DMS114 treated with DMSO at 0.1 percent for 48 hours (cell line): ENCODE measurements at regions not wholly inside any gene's neighbourhood (a gene's known extent, or its start where the extent isn't known, plus 50 kb on each side); places are given as distances from the start of the nearest gene placed in this dataset.

Experiments
- DNase-seq: peaks from one replicate; lab custom pipeline; 2025; ENCODE audit not compliant: unreplicated experiment; lab: John Stamatoyannopoulos, UW

DNA sequence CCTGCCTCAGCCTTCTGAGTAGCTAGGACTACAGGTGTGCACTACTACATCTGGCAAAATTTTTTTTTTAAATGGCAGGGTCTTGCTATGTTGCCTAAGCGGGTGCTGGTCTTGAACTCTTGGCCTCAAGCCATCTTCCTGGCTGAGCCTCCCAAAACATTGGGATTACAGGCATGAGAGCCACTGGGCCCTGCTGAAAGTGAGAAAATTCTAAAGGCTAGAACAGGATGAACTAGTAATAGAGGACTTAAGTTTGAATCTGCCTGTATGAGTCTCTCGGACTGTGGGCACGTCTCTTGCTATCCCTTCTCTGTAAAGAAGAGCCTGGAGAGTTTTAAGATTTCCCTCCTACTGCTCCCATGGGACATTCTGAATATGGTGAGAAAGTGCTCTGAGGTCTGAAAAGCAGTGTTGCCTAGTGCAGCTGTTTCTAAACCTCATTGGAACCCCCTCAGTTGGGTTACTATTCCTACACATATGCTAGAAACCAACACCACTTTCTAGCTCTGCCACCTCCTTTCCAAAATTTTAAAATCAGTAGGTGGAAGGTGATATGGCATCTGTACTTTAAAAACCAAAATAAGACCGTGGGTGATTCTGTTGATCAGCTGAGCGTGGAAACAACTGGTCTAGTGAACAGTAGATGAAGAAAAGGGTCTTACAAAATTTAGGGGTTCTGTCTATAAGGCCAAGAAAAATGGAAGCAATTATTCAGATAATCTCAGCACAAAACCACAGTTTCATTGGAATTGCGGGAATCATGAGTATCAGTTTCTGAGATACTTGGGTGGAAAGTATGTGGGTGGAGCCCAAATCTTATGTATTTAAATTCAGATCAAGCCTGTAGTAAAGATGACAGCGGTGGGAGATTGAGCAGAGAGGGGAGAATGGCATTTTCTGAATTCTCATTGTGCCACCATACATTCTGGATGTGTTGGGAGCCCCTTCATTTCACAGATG, 259.8 kb upstream of the CXCR4 start:
- no peak for DNase-seq

DNA sequence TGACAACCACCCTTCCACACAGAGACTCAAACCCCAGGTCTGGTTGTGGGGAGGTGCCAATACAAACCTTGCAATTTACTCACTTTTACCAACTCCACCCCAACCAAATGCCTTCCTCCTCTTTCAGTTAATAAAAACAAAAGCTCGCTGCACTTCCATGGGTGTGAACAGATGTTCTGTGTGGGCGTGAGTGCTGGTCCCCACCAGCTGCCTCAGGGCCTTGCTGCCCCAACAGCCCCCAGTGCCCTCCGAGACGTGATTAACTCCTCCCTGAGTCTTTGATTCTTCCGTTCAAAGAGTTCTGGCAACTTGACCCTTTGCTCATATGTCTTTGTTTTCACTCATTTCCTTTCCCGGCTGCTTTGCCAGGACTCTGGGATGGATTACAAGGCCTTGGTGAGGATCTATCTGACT, 258.9 kb upstream of the CXCR4 start:
- DNase-seq: no peak

DNA sequence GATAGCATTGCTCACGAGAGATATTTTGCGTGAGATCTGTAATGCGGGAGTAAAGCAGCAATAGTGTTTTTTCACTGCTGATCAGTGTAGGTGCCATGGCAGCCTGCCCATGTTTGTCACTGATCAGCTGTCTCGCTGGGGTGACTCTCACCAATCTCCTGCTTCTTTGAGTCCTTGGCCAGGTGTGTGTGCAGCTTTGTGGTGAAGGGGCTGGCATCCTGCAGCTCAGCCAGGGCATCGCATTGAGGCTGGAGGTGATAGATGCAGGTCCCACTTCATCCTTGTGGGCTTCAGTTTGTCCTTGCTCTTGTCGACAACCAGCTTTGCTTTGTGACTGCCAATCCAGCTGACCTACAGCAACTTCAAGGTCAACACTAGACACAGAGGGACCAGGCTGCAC, 258.3 kb upstream of the CXCR4 start:
- DNase-seq: no peak

DNA sequence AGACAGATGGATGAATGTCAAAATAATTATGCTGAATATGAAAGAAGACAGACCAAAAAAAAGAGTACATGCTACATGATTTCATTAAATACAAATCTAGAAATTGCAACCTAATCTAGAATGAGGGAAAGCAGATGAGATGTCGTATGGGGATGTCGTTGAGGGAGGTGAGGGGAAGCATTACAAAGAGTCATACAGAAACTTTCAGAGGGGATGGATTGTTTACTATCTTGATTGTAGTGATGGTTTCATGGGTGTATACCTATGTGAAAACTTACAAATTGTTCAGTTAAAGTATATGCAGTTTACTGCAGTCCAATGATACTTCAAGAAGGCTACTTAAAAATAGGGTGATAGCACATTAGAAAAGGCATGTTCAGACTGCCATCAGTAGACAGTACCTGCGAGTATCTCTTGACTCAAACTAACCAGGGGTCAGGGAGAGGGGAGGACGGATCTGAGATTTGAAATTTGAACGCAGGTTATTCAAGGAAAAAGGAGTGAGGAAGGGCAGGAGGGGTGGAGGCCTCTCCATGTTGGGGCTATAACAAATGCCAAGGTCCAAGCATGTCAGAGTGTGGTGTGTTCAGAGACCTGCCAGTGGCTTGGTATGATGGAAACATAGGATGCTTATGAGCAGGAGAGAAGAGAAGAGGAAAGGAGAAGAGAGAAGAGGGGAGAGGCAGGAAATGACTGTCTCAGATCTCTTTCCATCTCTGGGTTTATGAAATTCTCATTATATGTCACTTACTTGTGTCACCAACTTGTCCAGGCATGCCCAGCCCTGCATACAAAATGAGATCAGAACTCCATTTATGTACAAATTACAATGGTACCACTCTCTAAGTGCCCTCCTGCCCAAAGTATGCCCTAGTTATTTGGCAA, 257.3 kb upstream of the CXCR4 start:
- no peak for DNase-seq

DNA sequence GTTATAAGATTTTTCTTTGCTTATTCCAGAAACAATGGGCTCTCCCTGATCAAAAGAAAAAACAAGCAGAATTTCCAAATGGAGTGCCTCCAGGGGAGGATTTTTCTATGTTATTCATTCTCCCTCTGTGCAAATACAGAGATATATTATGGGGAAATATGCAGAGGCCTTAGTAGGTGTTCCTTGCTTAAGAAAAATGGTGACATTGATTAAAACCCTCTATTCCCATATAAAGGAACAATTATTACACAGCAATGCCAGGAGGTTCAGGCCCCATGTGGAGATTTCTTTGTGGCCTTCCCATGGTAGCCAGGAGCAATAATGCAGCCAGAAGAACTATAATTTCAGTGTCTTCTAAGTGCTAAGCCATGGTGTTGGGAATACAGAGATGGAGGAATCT, 255.9 kb upstream of the CXCR4 start:
- DNase-seq: no peak

DNA sequence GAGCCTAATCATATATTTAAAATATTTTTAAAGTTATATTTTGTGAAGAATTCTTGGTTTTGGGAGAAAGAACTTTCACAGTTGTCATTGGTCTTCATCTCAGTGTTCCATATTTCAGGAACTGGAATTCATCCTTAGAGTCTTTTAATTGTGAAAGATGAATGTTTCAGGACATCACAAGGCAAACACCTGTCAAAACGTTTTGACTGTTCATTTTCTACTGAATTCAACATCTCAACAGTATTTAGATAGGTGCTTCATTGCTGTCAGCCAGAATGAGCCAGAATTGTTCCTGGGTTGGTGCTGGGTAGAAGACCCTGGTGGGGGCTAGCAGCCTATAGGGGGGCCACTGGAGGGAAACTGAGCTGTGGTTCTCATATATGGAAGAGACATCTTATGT, 255.1 kb upstream of the CXCR4 start:
- DNase-seq: no peak

DNA sequence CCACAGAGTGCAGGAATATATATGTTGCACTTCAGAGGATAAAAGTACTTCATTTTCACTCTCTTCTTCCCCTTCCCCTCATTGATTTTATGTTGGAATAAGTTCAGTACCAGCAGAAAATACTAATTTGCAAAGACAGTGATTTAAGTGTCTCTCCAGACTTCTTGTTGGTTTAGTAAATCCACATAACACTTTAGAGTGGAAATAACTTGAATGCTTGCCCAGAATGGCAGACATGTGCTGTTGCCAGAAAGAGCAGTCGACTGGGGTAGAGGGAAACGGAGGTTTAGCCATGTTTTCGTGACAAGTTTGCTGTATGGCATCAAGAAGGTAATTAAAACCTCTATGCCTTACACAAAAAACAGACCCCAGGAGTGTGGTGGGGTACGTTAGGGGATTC, 246.0 kb upstream of the CXCR4 start:
- DNase-seq: no peak

DNA sequence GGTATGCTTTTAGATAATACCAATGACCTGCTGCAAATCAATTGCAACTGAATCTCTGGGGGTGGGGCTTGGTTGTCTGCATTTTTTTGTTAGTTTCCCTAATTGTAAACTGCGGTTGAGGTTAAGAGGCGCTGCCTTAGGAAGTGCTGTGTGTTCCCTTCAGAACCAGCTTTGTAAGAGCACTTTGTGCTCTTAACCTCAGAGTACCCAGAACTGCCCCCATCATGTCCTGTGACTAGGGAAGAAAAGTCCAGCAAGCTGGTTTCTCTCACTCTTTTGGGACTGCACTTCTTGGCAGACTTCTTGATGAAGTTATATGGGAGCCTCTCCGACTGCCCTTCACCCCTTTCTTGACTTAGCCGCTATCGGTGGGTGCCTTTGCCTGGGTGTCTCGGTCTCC, 245.5 kb upstream of the CXCR4 start:
- DNase-seq: no peak

DNA sequence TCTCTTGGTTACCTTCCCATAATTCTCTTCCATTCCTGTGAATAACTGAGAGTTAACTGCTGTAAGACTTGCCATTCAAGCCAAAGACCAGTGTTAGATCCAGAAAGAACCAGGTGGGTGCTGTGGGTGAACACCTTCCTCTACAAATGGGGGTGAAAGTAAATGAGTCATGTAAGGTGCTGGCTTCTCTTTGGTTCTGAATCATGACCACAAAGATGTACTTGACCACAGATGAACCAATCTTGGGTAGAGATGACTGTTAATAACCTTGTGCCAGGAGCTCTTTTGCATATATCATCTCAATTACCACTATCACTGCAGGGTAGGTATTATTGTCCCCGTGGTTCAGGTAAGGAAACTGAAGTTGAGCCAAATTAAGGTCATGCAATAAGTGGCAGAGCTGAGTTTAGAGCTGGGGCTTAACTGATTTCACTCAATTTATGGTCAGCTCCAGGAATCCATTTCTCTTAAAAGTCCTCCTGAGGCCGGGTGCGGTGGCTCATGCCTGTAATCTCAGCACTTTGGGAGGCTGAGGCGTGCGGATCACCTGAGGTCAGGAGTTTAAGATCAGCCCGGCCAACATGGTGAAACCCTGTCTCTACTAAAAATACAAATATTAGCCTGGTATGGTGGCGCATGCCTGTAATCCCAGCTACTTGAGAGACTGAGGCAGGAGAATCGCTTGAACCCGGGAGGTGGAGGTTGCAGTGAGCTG, 244.9 kb upstream of the CXCR4 start:
- no peak for DNase-seq

DNA sequence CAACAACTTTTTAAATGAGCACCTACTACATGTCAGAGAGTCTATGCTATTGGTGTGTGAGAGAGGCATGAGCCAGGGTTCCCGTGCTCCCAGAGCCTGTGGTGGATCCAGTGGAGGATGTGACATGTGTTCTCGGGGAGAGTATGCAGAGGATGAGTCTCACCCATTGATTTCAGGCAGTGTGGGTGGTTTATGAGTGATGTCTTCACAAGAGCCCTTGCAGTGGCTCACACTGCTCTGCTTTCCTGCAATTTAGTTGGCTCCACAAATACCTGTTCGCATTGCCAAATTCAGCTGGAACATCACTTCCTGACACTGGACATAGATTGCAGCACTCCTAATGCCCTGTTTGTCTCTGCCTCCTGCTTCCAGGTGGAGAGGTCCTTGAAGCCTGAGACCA, 243.6 kb upstream of the CXCR4 start:
- DNase-seq: no peak

DNA sequence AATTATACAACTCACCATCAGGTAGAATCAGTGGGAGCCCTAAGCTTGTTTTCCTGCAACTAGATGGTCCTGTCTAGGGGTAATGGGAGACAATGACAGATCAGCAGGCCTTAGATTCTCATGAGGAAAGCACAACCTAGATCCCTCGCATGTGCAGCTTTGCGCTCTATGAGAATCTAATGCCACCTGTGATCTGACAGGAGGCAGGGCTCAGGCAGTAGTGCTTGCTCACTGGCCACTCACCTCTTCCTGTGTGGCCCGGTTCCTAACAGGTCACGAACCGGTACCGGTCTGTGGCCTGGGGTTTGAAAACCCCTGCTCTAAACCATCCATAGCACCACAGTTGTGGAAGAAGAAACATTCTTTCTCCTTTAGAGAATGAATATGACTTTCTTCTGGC, 242.8 kb upstream of the CXCR4 start:
- no peak for DNase-seq

DNA sequence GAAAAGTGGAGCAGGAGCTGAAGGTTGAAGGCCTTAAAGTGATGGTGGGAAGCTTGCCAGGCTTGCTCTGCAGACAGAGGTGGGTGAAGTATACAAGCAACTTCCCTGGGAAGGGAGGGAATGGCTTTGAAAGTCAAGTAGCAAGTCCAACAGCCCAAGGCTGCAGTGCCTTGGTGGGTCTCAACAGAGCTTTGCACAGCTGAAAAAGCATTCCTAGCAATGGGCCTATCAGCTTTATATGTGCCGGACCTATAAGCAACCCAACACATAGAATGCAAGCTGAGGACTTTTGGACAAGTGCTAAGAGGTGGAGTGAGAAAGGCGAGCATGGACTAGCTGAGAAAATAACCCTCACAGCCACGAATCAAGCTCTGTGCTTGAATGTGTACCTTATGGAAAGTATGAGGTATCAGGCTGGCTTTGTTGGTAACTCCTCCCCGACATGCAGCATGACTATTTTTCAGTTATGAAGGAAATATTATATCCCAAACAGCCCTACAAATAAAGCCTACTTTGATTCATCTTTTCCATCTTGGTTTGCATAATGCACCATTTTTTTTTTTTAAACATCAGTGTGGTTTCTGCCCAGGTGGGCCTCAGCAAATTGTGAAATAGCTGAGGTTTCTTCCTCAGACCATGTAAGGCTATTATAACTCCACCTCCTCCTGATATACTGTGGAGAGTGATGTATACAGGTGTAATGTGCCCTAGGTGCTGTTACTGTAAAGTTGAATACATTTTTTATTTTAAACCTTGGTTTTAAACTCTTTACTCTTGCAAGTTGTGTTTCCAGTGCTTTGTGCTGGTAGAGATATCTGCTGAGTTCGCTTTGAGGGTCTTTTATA, 241.4 kb upstream of the CXCR4 start:
- no peak for DNase-seq

DNA sequence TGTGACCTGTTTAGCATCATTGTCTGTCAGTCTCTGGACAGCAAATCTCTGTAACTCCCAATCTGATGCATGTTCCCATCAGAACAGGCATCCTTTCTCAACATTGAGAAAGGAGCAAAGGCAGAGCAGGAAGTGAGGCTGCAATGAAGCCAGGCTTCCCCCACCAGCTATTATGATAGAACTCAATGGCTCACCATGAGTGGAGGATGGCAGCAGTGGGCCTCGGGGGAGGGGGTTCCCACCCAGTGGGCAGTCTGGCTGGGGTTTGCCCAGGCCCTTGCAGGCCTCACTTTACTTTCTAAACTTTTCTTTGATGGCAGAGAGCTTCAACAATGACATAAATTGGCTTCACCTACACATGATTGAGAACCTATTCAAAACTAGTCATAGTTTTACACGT, 240.6 kb upstream of the CXCR4 start:
- no peak for DNase-seq

DNA sequence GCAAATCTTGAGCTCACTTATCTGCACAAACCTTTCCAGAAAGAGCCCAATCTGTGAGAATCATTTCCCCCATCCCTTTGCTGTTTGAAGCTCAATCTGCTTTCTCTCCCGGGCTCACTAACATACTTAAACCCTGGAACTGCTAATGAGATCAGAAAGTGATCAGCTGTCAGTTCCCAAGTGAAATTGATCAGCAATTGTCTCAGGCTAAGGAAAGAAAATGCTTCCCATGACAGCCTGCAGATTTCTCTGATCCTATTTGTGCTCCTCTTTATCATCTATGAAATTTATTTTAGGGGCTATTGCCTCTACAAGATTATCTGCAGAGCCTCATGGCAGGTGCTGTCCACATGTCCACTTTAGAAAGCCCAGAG, 239.0 kb upstream of the CXCR4 start:
- no peak for DNase-seq

DNA sequence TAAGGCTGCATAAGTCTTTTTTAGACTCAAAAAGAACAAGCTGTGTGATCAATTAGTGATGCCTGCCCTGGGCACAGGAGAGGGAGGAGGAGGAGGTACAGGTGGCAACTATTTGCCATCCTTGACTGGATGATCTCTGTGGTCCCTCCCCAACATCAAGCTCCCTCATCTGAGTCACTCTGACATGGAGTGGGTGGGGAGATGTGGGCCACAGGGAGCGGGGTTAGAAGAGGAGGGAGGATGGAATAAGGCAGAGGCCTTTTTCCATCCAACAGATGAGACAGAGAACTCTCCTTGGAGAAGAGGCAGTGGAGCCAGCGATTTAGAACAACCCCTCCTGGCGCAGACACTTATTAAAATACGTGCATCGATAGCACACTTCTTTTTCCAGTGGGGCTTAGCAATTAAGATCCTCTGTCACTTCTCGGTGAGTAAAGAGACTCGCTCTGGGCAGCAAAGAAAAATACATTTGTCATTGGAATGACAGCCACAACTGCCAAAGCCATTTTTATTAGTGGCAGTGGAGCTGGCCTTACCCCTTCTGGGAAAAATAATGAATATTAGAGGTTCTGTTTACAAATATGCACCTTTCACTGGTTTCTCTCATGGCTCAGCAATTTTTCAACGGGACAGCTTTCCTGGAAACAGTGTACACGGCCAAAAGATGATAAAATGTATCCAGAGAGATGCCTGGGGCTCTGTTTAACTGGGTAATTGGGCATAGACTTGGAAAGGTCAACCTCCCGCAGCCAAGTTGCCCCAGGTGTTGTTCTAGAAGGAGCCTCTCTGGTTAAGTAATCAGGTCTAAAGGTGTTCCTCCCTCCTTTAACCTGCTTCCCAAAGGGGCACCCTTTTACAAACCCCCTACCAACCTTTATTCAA, 238.4 kb upstream of the CXCR4 start:
- no peak for DNase-seq

DNA sequence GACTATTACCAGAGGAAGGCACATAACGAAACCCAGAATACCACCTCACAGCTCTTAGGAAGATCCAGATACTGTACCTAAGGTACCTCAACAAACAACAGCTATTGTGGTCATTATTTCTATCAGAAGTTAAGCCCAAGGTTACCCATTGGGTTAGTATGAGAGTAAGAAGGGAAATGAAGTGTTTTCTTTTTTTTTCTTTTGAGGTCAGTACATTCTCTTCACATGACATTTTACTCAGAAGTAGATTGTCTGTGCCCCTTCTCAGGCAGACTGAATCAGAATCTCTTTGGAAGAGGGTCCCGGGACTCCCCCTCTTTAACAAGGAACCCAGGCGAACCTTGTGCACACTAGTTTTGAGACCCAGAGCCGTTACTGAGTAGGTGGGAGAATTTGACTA, 233.7 kb upstream of the CXCR4 start:
- no peak for DNase-seq

DNA sequence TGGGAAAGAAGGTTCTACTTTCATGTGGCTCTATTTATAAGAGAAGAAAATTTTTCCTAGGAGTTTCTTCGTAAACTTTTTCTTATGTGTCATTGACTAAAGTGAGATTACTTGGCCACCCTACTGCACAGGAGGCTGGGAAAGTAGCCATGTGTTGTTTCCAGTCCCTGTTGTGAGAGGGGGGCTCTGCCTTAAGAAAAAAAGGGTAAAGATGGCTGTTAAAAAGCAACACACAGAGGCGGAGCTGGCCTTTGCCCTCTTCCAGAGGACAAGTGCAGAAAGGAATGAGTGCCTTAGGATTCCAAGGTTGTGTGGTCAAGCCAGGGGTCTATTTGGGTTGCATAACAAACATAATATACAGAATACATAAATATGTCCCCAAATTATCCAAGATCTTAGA, 230.0 kb upstream of the CXCR4 start:
- no peak for DNase-seq

DNA sequence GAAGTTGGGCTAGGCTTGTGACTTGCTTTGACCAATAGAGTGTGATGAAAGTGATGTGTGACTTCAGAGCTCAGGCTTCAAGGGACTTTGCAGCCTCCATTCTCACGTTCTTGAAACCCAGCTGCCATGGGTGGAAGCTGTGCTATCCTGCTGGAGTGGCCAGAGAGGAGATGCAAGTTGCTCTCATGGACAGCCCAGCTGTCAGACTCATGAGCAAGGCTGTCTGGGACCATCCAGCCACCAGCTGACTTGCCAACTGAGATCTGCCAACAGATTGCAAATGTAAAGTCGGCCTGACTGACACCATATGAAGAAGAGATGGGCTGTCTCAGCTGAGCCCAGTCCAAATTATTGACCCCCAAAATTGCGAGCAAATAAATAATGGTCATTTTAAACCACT, 226.4 kb upstream of the CXCR4 start:
- no peak for DNase-seq

DNA sequence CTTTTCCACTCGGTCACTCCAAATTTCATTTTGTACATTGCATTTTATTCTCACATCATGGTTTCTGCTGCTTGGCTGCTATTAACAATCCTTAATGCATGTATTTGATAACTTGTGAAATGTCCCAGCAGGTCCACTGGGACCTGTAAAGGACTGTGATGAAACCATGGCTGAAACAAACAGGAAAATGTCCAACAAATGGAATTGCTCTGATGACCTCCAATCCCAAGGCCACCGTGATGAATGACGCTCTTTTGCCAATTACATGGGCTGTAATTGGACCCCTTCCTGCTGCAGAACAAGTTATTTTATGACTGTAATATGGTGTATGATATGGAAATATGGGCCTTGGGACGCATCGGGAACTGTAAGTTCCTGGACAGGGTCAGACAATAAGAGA, 224.2 kb upstream of the CXCR4 start:
- DNase-seq: no peak

DNA sequence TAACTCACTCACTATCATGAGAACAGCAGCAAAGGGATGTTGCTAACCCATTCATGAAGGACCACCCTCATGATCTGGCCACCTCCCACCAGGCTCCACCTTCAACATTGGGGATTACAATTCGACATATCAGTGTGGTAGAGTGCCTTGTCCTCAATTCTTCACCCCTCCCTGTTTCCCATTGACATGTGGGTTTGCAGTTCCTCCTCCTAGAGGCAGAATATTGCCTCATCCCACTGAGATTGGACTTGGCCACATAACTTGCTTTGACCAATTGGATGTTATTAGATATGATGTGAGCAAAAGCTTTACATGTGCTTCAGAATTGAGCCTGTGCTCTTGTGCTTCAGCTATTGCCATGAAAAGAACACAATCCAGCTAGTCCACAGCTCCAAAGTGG, 217.0 kb upstream of the CXCR4 start:
- no peak for DNase-seq
